Activated CD4-positive, alpha-beta T cell treated with anti-CD3 and anti-CD28 coated beads, Interleukin-2, amount 50 U/mL, for 24 hours (primary cell): ENCODE measurements at regions not wholly inside any gene's neighbourhood (a gene's known extent, or its start where the extent isn't known, plus 50 kb on each side); places are given as distances from the start of the nearest gene placed in this dataset.
"Not testable (repeated sequence)": the region's sequence is repeated elsewhere in the genome, so short reads cannot be mapped to it uniquely, and the experiment has no call there.

Experiments used
- DNase-seq, 2 donors: peaks; one replicate each; pipeline ENCODE4 v3.0.0-alpha.2; 2020; ENCODE audit warnings: low read depth in 1 of 2, low spot score in 1 of 2

DNA sequence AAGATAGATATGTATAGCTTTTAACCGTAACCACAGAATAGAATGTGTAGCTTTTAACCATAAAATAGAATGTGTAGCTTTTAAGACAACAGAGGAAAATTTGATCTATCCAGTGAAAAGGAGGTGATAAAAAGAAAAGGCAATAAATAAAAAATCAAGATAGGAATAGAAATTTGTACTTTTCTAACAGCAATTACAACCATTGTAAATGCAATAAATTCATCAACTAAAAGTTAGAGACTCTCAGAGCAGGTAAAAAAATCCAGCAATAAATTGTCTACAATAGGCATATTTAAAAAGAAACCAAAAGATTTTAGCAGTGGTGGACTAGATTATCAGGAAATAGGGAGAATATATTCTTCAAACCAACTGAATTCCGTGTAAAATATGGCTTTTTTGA, 63.8 kb upstream of the ABHD2 start:
- no peak for DNase-seq

- no peak for DNase-seq
Observed at GRCh38 chr15:89026167-89026566, 62.1 kb upstream of the ABHD2 start.

DNA sequence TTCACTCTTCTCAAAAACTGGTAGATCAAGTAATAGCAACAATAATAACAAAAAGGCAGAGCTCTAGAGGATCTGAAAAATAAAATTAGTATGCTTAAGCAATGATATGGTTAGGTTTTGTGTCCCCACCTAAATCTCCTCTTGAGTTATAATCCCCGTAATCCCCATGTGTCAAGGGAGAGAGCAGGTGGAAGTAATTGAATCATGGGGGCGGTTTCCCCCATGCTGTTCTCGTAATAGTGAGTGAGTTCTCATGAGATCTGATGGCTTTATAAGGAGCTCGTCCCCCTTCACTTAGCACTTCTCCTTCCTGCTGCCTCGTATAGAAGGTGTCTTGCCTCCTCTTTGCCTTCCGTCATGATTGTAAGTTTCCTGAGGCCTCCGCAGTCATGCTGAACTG, 60.2 kb upstream of the ABHD2 start:
- no peak for DNase-seq

DNA sequence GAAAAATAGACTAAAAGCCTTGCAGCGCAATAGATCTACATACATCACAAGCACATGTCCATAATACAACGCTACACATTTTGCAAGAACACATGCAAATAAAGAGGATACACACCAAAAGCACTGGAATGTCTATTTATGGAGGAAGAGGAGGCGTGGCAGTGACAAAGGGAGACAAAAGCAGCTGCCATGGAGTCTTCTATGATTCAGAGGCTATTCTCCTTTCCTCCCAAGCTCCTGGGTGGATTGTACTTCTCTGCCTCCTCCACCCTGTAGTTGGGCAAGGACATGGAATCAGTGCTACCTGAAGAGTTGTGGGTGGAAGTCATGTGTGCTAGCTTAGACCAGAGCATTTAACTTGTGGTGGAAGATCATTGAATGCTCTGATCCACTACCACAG, 57.9 kb upstream of the ABHD2 start:
- no peak for DNase-seq

DNA sequence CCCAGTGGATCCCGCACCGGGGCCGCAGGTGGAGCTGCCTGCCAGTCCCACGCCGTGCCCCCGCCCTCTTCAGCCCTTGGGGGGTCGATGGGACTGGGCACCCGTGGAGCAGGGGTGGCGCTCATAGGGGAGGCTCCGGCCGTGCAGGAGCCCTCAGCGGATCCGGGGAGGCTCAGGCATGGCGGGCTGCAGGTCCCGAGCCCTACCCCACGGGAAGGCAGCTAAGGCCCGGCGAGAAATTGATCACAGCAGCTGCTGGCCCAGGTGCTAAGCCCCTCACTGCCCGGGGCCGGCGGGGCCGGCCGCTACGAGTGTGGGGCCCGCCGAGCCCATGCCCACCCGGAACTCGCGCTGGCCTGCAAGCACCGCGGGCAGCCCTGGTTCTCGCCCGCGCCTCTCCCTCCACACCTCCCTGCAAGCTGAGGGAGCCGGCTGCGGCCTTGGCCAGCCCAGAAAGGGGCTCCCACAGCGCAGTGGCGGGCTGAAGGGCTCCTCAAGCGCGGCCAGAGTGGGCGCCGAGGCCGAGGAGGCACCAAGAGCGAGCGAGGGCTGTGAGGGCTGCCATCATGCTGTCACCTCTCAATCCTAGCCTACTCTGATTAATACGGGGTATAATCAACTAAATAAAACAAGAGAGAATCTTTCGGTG, 56.5 kb upstream of the ABHD2 start:
- DNase-seq = not testable (repeated sequence)

- no peak for DNase-seq
Observed at GRCh38 chr15:89034305-89034704, 54.0 kb upstream of the ABHD2 start.

- DNase-seq = no peak
Observed at GRCh38 chr15:89035150-89035549, 53.1 kb upstream of the ABHD2 start.

DNA sequence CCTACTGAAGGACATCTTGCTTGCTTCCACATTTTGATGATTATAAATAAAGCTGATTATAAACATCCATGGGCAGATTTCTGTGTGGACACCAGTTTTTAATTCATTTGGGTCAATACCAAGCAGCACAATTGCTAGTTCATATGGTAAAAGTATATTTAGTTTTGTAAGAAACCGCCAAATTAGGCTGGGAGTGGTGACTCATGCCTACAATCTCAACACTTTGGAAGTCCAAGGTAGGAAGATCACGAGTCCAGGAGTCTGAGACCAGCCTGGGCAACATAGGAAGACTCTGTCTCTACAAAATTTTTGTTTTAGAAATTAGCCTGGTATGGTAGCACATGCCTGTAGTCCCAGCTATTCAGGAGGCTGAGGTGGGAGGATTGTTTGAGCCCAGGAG, 52.6 kb upstream of the ABHD2 start:
- no peak for DNase-seq

DNA sequence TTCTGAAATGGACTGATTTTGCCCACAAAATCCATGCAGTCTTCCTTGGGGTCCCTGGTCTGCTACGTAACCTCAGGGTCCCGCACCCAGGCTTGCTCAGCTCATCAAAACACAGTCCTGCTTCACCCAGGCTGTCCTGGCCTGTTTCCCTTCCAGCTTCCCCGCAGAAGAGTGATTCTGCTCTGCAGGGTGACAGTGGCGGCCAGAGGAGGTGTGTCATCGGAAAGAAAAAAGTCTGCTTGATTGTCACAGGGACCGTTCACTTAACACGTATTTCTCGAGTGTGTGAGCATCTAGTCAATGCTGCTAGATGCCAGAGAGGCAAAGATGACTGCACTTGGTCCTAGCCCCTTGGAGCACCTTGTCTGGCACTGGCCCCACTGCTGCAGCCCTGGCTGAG, 50.1 kb upstream of the ABHD2 start:
- no peak for DNase-seq
